C4-2B (cell line): ENCODE measurements at regions not wholly inside any gene's neighbourhood (a gene's known extent, or its start where the extent isn't known, plus 50 kb on each side); places are given as distances from the start of the nearest gene placed in this dataset.

Experiments
- H3K27ac ChIP-seq: fragments of 450-650 bp; 2 replicates; pipeline ENCODE4 v1.5.1; 2017
- ZFX ChIP-seq: fragments of 450-650 bp; IDR thresholded peaks from 2 replicates; pipeline ENCODE4 v1.6.1; 2017
- TF ChIP-seq, protein P1 (sequence below): fragments of 450-650 bp; conservative IDR thresholded peaks from 2 replicates; pipeline ENCODE4 v1.5.1; 2017; ENCODE audit warnings: mild to moderate bottlenecking

DNA sequence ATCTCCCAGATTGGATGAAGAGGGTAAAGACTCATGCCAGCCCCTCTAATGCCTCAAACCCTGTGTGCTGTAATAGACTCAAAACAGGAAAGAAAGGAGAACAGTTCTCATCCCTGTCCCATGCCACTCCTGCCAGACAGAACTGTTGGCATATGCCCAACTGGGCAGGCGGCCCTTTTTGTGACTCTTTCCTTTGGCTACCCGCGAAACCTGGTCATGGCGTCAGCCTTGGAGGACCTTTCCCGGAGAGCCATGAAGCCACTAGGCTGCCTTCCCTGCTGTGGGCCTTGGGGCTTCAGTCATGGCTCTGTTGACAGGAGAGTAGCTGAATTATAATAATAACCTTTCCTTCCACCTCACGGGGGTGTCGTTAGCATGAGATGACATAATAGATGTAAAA lies 75.9 kb upstream of the SEMA6A start:
- no peak for TF ChIP-seq ZFX
- TF ChIP-seq, protein P1, sequence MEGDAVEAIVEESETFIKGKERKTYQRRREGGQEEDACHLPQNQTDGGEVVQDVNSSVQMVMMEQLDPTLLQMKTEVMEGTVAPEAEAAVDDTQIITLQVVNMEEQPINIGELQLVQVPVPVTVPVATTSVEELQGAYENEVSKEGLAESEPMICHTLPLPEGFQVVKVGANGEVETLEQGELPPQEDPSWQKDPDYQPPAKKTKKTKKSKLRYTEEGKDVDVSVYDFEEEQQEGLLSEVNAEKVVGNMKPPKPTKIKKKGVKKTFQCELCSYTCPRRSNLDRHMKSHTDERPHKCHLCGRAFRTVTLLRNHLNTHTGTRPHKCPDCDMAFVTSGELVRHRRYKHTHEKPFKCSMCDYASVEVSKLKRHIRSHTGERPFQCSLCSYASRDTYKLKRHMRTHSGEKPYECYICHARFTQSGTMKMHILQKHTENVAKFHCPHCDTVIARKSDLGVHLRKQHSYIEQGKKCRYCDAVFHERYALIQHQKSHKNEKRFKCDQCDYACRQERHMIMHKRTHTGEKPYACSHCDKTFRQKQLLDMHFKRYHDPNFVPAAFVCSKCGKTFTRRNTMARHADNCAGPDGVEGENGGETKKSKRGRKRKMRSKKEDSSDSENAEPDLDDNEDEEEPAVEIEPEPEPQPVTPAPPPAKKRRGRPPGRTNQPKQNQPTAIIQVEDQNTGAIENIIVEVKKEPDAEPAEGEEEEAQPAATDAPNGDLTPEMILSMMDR: no peak
- H3K27ac ChIP-seq: no peak overlapping the region

GRCh38 chr5:116646611-116647289 lies 72.1 kb upstream of the SEMA6A start:
- H3K27ac ChIP-seq: no peak overlapping the region
- TF ChIP-seq ZFX: no peak
- TF ChIP-seq, protein P1: no peak

DNA sequence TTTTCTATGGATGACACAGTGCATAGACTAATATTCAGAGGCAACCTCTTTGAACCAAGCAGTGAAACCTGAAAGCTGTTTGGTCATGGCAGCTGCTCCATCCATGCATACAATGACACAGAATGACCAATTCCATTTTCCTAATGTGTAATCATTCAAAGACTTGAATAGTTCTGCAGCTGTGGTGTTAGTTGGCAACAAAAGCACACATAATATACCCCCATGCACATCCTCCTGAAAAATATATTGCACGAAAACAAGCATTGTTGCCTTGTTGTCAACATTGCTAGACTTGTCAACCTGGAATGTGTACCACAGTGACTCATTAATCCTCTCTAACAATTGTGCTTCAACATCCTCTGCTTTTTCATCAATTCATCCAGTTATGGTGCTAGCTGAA lies 71.0 kb upstream of the SEMA6A start:
- no peak overlapping the region for H3K27ac ChIP-seq
- TF ChIP-seq, protein P1: no peak
- TF ChIP-seq ZFX: no peak

- TF ChIP-seq ZFX: no peak
- TF ChIP-seq, protein P1: no peak
- H3K27ac ChIP-seq: no peak overlapping the region
Measured at GRCh38 chr5:116640236-116640635, 65.6 kb upstream of the SEMA6A start.

- H3K27ac ChIP-seq: no peak overlapping the region
- no peak for TF ChIP-seq ZFX
- TF ChIP-seq, protein P1: no peak
Measured at GRCh38 chr5:116637149-116637740, 62.6 kb upstream of the SEMA6A start.

GRCh38 chr5:116632890-116633289 lies 58.3 kb upstream of the SEMA6A start:
- TF ChIP-seq ZFX: no peak
- TF ChIP-seq, protein P1: no peak
- no peak overlapping the region for H3K27ac ChIP-seq

GRCh38 chr5:116631147-116631546 lies 56.5 kb upstream of the SEMA6A start:
- TF ChIP-seq, protein P1: no peak
- TF ChIP-seq ZFX: no peak
- H3K27ac ChIP-seq: no peak overlapping the region
